ENCODE measurements at regions not wholly inside any gene's neighbourhood (a gene's known extent, or its start where the extent isn't known, plus 50 kb on each side); places are given as distances from the start of the nearest gene placed in this dataset.

DNA sequence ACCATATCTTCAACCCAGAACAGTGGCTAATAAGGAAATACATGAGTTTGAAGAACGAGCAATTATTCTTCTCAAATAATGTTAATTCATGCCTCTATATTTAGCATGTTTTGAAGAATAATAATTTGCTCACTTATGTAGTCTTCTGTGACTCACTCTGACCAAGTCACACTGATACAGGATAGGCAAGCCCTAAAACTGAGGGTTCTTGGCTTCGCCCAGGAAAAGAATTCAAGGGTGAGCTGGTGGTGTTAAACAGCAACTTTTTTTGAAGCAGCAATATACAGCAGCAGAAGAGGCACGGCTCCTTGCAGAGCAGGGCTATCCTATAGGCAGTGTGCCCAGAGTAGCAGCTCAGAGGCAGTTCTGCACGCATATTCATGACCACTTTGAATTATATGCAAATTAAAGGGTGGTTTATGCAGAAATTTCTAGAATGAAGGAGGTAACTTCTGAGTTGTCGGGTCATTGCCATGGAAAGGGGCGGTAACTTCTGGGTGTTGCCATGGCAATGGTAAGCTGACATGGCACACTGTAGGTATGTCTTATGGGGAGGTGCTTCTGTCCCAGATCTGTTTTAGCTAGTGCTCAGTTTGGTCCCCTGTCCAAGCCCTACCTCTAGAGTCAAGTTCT, 200.6 kb downstream of the RND3 start:
- TF ChIP-seq CTCF (conservative IDR thresholded peaks at IDR 0.05 in 1 of 2, IDR thresholded peaks at IDR 0.05 in 1 of 2; ENCODE audit: extremely low read depth in 1 of 2, insufficient read depth in 1 of 2, low read depth in 1 of 2, low read length in 2 of 2) (no peak), EZH2 (IDR thresholded peaks at IDR 0.05; ENCODE audit: borderline replicate concordance, low read length) (no peak)
